ENCODE measurements at regions not wholly inside any gene's neighbourhood (a gene's known extent, or its start where the extent isn't known, plus 50 kb on each side); places are given as distances from the start of the nearest gene placed in this dataset.

- Histone ChIP-seq H3K27ac (ENCODE audit: extremely low read depth, low read depth, low read length) (no peak overlapping the region), H3K4me1 (ENCODE audit: control insufficient read depth, insufficient read depth, low read length) (peaks cover 10% of the 10 kb centered on the region), H3K9me3 (ENCODE audit: control insufficient read depth, insufficient read depth, low read depth, low read length) (no peaks in the 10 kb centered on the region), H3K4me3 (ENCODE audit: low read depth, low read length) (no peak overlapping the region), H3K36me3 (ENCODE audit: control insufficient read depth in 2 of 2, insufficient read depth in 1 of 2, low read length in 2 of 2) (no peaks in the 10 kb centered on the region)
- TF ChIP-seq ZNF362 (tag by site-specific recombination; IDR thresholded peaks at IDR 0.05) = no peak
- no peak for TF ChIP-seq ZBTB11 (tag by site-specific recombination; conservative IDR thresholded peaks at IDR 0.05; ENCODE audit: low read depth)
- no peak for TF ChIP-seq ZSCAN18 (tag by site-specific recombination; IDR thresholded peaks at IDR 0.05)
- no peak for TF ChIP-seq KLF8 (tag by site-specific recombination; IDR thresholded peaks at IDR 0.05)
- no peak for TF ChIP-seq ZNF202 (tag by site-specific recombination; IDR thresholded peaks at IDR 0.05; ENCODE audit: borderline replicate concordance)
- TF ChIP-seq ZBTB6 (tag by site-specific recombination; IDR thresholded peaks at IDR 0.05) = no peak
- no peak for TF ChIP-seq ZNF76 (tag by site-specific recombination; IDR thresholded peaks at IDR 0.05; ENCODE audit: borderline replicate concordance, low read depth)
- TF ChIP-seq CTCF (tag by site-specific recombination; IDR thresholded peaks at IDR 0.05) = no peak
- TF ChIP-seq ZFP69B (tag by site-specific recombination; IDR thresholded peaks at IDR 0.05) = no peak
- TF ChIP-seq ZNF544 (tag by site-specific recombination; IDR thresholded peaks at IDR 0.05) = no peak
- no peak for TF ChIP-seq REPIN1 (tag by site-specific recombination; IDR thresholded peaks at IDR 0.05; ENCODE audit: low read depth)
- no peak for TF ChIP-seq ZNF394 (tag by site-specific recombination; IDR thresholded peaks at IDR 0.05; ENCODE audit: borderline replicate concordance)
- TF ChIP-seq ZNF391 (tag by site-specific recombination; IDR thresholded peaks at IDR 0.05; ENCODE audit: borderline replicate concordance, low read depth) = no peak
- TF ChIP-seq ZNF623 (tag by site-specific recombination; IDR thresholded peaks at IDR 0.05) = no peak
- no peak for TF ChIP-seq ZNF600 (tag by site-specific recombination; IDR thresholded peaks at IDR 0.05)
- TF ChIP-seq ZNF830 (tag by site-specific recombination; IDR thresholded peaks at IDR 0.05; ENCODE audit: low read depth) = no peak
- no peak for TF ChIP-seq ZNF560 (tag by site-specific recombination; IDR thresholded peaks at IDR 0.05; ENCODE audit: borderline replicate concordance)
- no peak for TF ChIP-seq ATF2 (tag by site-specific recombination; IDR thresholded peaks at IDR 0.05; ENCODE audit: low read depth)
- POLR2A ChIA-PET = no interaction called here
- CTCF ChIA-PET = interaction anchor here (0.5 kb wide), 1 partner anchor 1423 kb away, joined by 3 read pairs; no protein-coding TSS in a partner anchor
Measured at GRCh38 chr2:145016711-145017110, 496.8 kb upstream of the ZEB2 start.

Measured in HEK293 (cell line).